H1 (cell line): ENCODE measurements at regions not wholly inside any gene's neighbourhood (a gene's known extent, or its start where the extent isn't known, plus 50 kb on each side); places are given as distances from the start of the nearest gene placed in this dataset.

Experiments used
- CTCF ChIA-PET: fragments of 300-600 bp; sonication (Branson Sonifier 250); formaldehyde crosslinking; loops from one replicate; lab custom pipeline; 2021; ENCODE audit not compliant: partially characterized antibody; lab: Charles Lee
- POLR2A ChIA-PET: fragments of 300-600 bp; sonication (Branson Sonifier 250); formaldehyde crosslinking; loops from one replicate; lab custom pipeline; 2021; ENCODE audit warnings: inconsistent platforms; ENCODE audit not compliant: partially characterized antibody; lab: Charles Lee
- DNase-seq, 2 experiments: peaks; one replicate each; pipeline versions ENCODE4 v3.0.0 to v3.0.0-alpha.2; 2010 to 2022; ENCODE audit warnings: low spot score in 2 of 2, low read depth in 1 of 2, mixed read lengths in 1 of 2
- FAIRE-seq: peaks from 2 replicates; lab custom pipeline; 2011; peaks lifted over from hg19 to GRCh38; lab: Jason Lieb, UNC
- H2AFZ ChIP-seq: 2 replicates; pipeline ENCODE4 v1.8.1; 2012; ENCODE audit warnings: low read length, inconsistent platforms
- H2AK5ac ChIP-seq: 2 replicates; pipeline ENCODE4 v1.6.1; 2013; ENCODE audit warnings: low read depth, low read length
- H2BK120ac ChIP-seq: replicated peaks from 2 replicates; pipeline ENCODE3; 2013; ENCODE audit warnings: low read depth, low read length, inconsistent platforms
- H2BK12ac ChIP-seq: 2 replicates; pipeline ENCODE4 v1.6.1; 2013; ENCODE audit warnings: low read depth, low read length
- H2BK15ac ChIP-seq: 2 replicates; pipeline ENCODE4 v1.6.1; 2013; ENCODE audit warnings: low read length
- H2BK20ac ChIP-seq: 2 replicates; pipeline ENCODE4 v1.6.1; 2013; ENCODE audit warnings: low read length
- H2BK5ac ChIP-seq: 2 replicates; pipeline ENCODE4 v1.6.1; 2013; ENCODE audit warnings: low read depth, low read length
- H3K14ac ChIP-seq: 2 replicates; pipeline ENCODE4 v1.6.1; 2013; ENCODE audit warnings: inconsistent platforms; ENCODE audit not compliant: insufficient read length
- H3K18ac ChIP-seq: 2 replicates; pipeline ENCODE4 v1.6.1; 2013; ENCODE audit warnings: low read length; ENCODE audit errors: extremely low read depth
- H3K23ac ChIP-seq: 2 replicates; pipeline ENCODE4 v1.6.1; 2013; ENCODE audit warnings: inconsistent platforms; ENCODE audit not compliant: insufficient read length
- H3K23me2 ChIP-seq: 2 replicates; pipeline ENCODE4 v1.6.1; 2013; ENCODE audit warnings: low read depth, low read length
- H3K27ac ChIP-seq: 2 replicates; pipeline ENCODE4 v1.6.1; 2011; ENCODE audit warnings: low read depth, low read length, inconsistent platforms
- H3K27me3 ChIP-seq, 4 experiments: replicated peaks in 1 of 4; 1 replicate in 1 of 4; 2 replicates in 3 of 4; pipeline versions ENCODE4 v1.6.1 to v1.8.1; 2011 to 2013; ENCODE audit warnings: low read length in 3 of 4, mild to moderate bottlenecking in 3 of 4, inconsistent platforms in 2 of 4, mixed read lengths in 2 of 4, moderate library complexity in 1 of 4; ENCODE audit not compliant: control insufficient read depth in 3 of 4, insufficient read depth in 3 of 4; ENCODE audit errors: extremely low read depth in 1 of 4
- H3K36me3 ChIP-seq, 4 experiments: 2 replicates each; pipeline versions ENCODE4 v1.6.1 to v1.8.1; 2011 to 2013; ENCODE audit warnings: mild to moderate bottlenecking in 4 of 4, low read length in 3 of 4, moderate library complexity in 2 of 4, control low read depth in 1 of 4, inconsistent platforms in 1 of 4; ENCODE audit not compliant: insufficient read depth in 4 of 4, control insufficient read depth in 2 of 4
- H3K4ac ChIP-seq: replicated peaks from 2 replicates; pipeline ENCODE3; 2013; ENCODE audit warnings: low read length, low read depth, mixed read lengths, inconsistent platforms; ENCODE audit not compliant: insufficient read length
- H3K4me1 ChIP-seq, 4 experiments: replicated peaks in 1 of 4; 1 replicate in 1 of 4; 2 replicates in 3 of 4; pipeline versions ENCODE4 v1.6.1 to v1.8.1; 2011 to 2013; ENCODE audit warnings: low read length in 3 of 4, inconsistent platforms in 2 of 4, mixed read lengths in 1 of 4; ENCODE audit not compliant: insufficient read depth in 4 of 4, control insufficient read depth in 3 of 4
- H3K4me2 ChIP-seq, 2 experiments: 2 replicates each; pipeline versions ENCODE4 v1.6.1 to v1.8.1; 2011 to 2013; ENCODE audit warnings: low read depth in 2 of 2, low read length in 2 of 2, control low read depth in 1 of 2, inconsistent platforms in 1 of 2, mild to moderate bottlenecking in 1 of 2; ENCODE audit not compliant: insufficient read depth in 1 of 2
- H3K4me3 ChIP-seq, 4 experiments: fragments of 200-600, 300-600 bp in 1 of 4; sonication (generic), shearing (Covaris generic), sonication (Bioruptor Twin) in 1 of 4; 2 replicates each; pipeline versions ENCODE4 v1.5.1 to v1.8.1; 2011 to 2016; ENCODE audit warnings: low read length in 4 of 4, low read depth in 3 of 4, control low read depth in 2 of 4, inconsistent platforms in 2 of 4, mild to moderate bottlenecking in 2 of 4, mixed read lengths in 1 of 4, moderate library complexity in 1 of 4; ENCODE audit not compliant: insufficient read depth in 2 of 4; ENCODE audit errors: extremely low read depth in 1 of 4
- H3K56ac ChIP-seq: replicated peaks from 2 replicates; pipeline ENCODE3; 2013; ENCODE audit warnings: low read depth, mild to moderate bottlenecking, mixed read lengths, low read length, inconsistent platforms; ENCODE audit not compliant: insufficient read length
- H3K79me1 ChIP-seq: 2 replicates; pipeline ENCODE4 v1.6.1; 2013; ENCODE audit warnings: low read depth, low read length, control low read depth
- H3K79me2 ChIP-seq, 2 experiments: 2 replicates each; pipeline versions ENCODE4 v1.6.1 to v1.8.1; 2012 to 2013; ENCODE audit warnings: low read length in 2 of 2, mild to moderate bottlenecking in 2 of 2, inconsistent platforms in 1 of 2; ENCODE audit not compliant: insufficient read depth in 2 of 2, control insufficient read depth in 1 of 2
- H3K9ac ChIP-seq, 4 experiments: replicated peaks in 1 of 4; 1 replicate in 1 of 4; 2 replicates in 3 of 4; pipeline versions ENCODE4 v1.6.1 to v1.8.1; 2011 to 2013; ENCODE audit warnings: low read depth in 3 of 4, low read length in 3 of 4, control low read depth in 2 of 4, mild to moderate bottlenecking in 2 of 4, moderate library complexity in 2 of 4, inconsistent platforms in 1 of 4; ENCODE audit errors: extremely low read depth in 1 of 4
- H3K9me3 ChIP-seq, 2 experiments: 2 replicates each; pipeline versions ENCODE4 v1.6.1 to v1.8.1; 2012 to 2013; ENCODE audit warnings: mild to moderate bottlenecking in 2 of 2, moderate library complexity in 2 of 2, control low read depth in 1 of 2, inconsistent platforms in 1 of 2, low read depth in 1 of 2, low read length in 1 of 2, mixed read lengths in 1 of 2; ENCODE audit not compliant: insufficient read depth in 2 of 2
- H4K20me1 ChIP-seq, 2 experiments: replicated peaks in 1 of 2; 2 replicates each; pipeline versions ENCODE3 to v1.8.1; 2011 to 2013; ENCODE audit warnings: inconsistent platforms in 2 of 2, low read length in 2 of 2, mild to moderate bottlenecking in 1 of 2; ENCODE audit not compliant: insufficient read depth in 2 of 2, control insufficient read depth in 1 of 2
- H4K5ac ChIP-seq: 2 replicates; pipeline ENCODE4 v1.6.1; 2013; ENCODE audit warnings: low read length, low read depth, mixed read lengths, inconsistent platforms; ENCODE audit not compliant: insufficient read length
- H4K8ac ChIP-seq: 2 replicates; pipeline ENCODE4 v1.8.0; 2013; ENCODE audit warnings: mild to moderate bottlenecking, moderate library complexity, low read length, inconsistent platforms; ENCODE audit not compliant: insufficient read depth; ENCODE audit errors: extremely low read depth
- H4K91ac ChIP-seq: replicated peaks from 2 replicates; pipeline ENCODE3; 2013; ENCODE audit warnings: low read length, mixed read lengths, inconsistent platforms; ENCODE audit not compliant: insufficient read length
- WGBS, 2 experiments: shearing (Covaris generic) in 1 of 2; methylation state at CpG; one replicate each; pipeline versions ENCODE4 v1.1.6 to v1.1.7; 2013 to 2015; ENCODE audit warnings: low lambda C conversion rate in 2 of 2, mixed read lengths in 2 of 2, inconsistent platforms in 1 of 2, low coverage in 1 of 2, missing lambda C conversion rate in 1 of 2; ENCODE audit not compliant: insufficient replicate concordance in 2 of 2, insufficient coverage in 1 of 2, insufficient read length in 1 of 2; ENCODE audit errors: extremely low coverage in 1 of 2, missing lambda C conversion rate in 1 of 2; 5-methylcytosine and 5-hydroxymethylcytosine counted together
- TF ChIP-seq, protein P1 (sequence below): IDR thresholded peaks from 2 replicates; pipeline ENCODE4 v1.6.1; 2011; ENCODE audit warnings: low read depth, mild to moderate bottlenecking, low read length; ENCODE audit not compliant: insufficient read depth

- Histone ChIP-seq H2BK12ac (no peak overlapping the region), H3K4me2 (no peak overlapping the region), H2BK120ac (no peak overlapping the region), H3K79me1 (no peaks in the 10 kb centered on the region), H3K9me3 (no peaks in the 10 kb centered on the region), H3K23ac (no peak overlapping the region), H4K91ac (no peak overlapping the region), H3K4me1 (no peaks in the 10 kb centered on the region), H2BK5ac (no peak overlapping the region), H2AFZ (no peak overlapping the region), H4K5ac (no peak overlapping the region), H2AK5ac (no peak overlapping the region), H3K36me3 (no peaks in the 10 kb centered on the region), H3K23me2 (no peaks in the 10 kb centered on the region), H4K8ac (no peak overlapping the region), H3K56ac (no peak overlapping the region), H3K9ac (no peak overlapping the region), H4K20me1 (no peaks in the 10 kb centered on the region), H3K27ac (no peak overlapping the region), H2BK20ac (no peak overlapping the region), H3K18ac (no peak overlapping the region), H3K14ac (no peak overlapping the region), H3K4ac (no peak overlapping the region), H2BK15ac (no peak overlapping the region), H3K27me3 (no peaks in the 10 kb centered on the region), H3K79me2 (no peaks in the 10 kb centered on the region), H3K4me3 (no peak overlapping the region)
- FAIRE-seq (no peak), DNase-seq (no peak)
- ChIA-PET CTCF (no interaction called here), POLR2A (no interaction called here)
- TF ChIP-seq, protein P1, sequence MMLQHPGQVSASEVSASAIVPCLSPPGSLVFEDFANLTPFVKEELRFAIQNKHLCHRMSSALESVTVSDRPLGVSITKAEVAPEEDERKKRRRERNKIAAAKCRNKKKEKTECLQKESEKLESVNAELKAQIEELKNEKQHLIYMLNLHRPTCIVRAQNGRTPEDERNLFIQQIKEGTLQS = no peak
- WGBS, 2 experiments = 70% methylated on average over 4 of the region's 5 CpGs; no CpG with 5 or more reads in 1 of the 2 experiments
Measured at GRCh38 chrX:39475372-39475771, 622.4 kb downstream of the BCOR start.
